BJ (cell line): ENCODE measurements at regions not wholly inside any gene's neighbourhood (a gene's known extent, or its start where the extent isn't known, plus 50 kb on each side); places are given as distances from the start of the nearest gene placed in this dataset.
A peak's percentile ranks its signal among the peaks of the same experiment; 100 is the strongest.

Experiments
- CTCF ChIA-PET: fragments of 350-600 bp; formaldehyde crosslinking; extraction: SDS; loops from one replicate; lab custom pipeline; 2021; ENCODE audit warnings: antibody characterized with exemption, inconsistent platforms; lab: Yijun Ruan, JAX
- POLR2A ChIA-PET: fragments of 300-600 bp; sonication (Branson Sonifier 250); formaldehyde crosslinking; extraction: SDS; loops from one replicate; lab custom pipeline; 2021; ENCODE audit warnings: antibody characterized with exemption; lab: Charles Lee
- DNase-seq: peaks from one replicate; pipeline ENCODE4 v3.0.0-alpha.2; 2011; ENCODE audit warnings: low read depth
- H3K27me3 ChIP-seq: 2 replicates; pipeline ENCODE4 v1.6.0; 2011; ENCODE audit warnings: low read length; ENCODE audit not compliant: control insufficient read depth, insufficient read depth
- H3K36me3 ChIP-seq: 2 replicates; pipeline ENCODE4 v1.5.1; 2011; ENCODE audit warnings: low read length; ENCODE audit not compliant: control insufficient read depth, insufficient read depth
- H3K4me3 ChIP-seq: 2 replicates; pipeline ENCODE4 v1.5.1; 2011; ENCODE audit warnings: low read depth, mild to moderate bottlenecking, control low read depth, low read length
- TF ChIP-seq, protein P1 (sequence below): IDR thresholded peaks from 2 replicates; pipeline ENCODE4 v1.5.1; 2011; ENCODE audit warnings: low read depth, mild to moderate bottlenecking, control low read depth, inconsistent platforms, low read length, moderate library complexity; ENCODE audit not compliant: insufficient read depth

- Histone ChIP-seq H3K27me3 (no peaks in the 10 kb centered on the region), H3K36me3 (no peaks in the 10 kb centered on the region), H3K4me3 (no peak overlapping the region)
- ChIA-PET CTCF (no interaction called here), POLR2A (no interaction called here)
- TF ChIP-seq, protein P1, sequence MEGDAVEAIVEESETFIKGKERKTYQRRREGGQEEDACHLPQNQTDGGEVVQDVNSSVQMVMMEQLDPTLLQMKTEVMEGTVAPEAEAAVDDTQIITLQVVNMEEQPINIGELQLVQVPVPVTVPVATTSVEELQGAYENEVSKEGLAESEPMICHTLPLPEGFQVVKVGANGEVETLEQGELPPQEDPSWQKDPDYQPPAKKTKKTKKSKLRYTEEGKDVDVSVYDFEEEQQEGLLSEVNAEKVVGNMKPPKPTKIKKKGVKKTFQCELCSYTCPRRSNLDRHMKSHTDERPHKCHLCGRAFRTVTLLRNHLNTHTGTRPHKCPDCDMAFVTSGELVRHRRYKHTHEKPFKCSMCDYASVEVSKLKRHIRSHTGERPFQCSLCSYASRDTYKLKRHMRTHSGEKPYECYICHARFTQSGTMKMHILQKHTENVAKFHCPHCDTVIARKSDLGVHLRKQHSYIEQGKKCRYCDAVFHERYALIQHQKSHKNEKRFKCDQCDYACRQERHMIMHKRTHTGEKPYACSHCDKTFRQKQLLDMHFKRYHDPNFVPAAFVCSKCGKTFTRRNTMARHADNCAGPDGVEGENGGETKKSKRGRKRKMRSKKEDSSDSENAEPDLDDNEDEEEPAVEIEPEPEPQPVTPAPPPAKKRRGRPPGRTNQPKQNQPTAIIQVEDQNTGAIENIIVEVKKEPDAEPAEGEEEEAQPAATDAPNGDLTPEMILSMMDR = no peak
- DNase-seq = no peak
Measured at GRCh38 chrX:120768681-120769080, 107.0 kb downstream of the CT47B1 start.

GRCh38 chrX:120768254-120768653 is 107.4 kb downstream of the CT47B1 start:
- Histone ChIP-seq H3K27me3 (no peaks in the 10 kb centered on the region), H3K36me3 (no peaks in the 10 kb centered on the region), H3K4me3 (no peak overlapping the region)
- ChIA-PET POLR2A (no interaction called here), CTCF (interaction anchor here (0.8 kb wide), 1 partner anchor 233 kb away, joined by 3 read pairs; no protein-coding TSS in a partner anchor)
- TF ChIP-seq, protein P1 = no peak
- DNase-seq = no peak

DNA sequence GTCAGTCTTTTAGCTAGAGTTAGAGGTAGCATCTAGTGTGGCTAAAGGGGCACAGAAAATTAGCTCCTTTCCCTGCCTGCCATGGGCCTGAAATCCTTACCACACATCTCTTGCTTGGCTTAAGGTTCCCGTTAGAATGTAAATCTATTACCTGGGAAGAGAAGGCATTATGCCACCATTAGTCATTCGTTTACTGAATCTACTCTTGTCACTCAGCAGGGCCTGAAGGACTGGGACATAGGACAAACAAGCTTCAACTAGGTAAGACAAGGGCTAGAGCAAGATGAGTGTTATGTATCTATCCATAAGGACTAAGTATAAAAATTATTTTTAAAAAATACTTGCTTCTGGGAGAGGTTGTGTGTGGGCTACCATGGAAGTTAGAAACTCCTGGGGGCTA is 112.4 kb downstream of the CT47B1 start:
- DNase-seq = no peak
- H3K36me3 ChIP-seq = no peaks in the 10 kb centered on the region
- TF ChIP-seq, protein P1 = no peak
- POLR2A ChIA-PET = no interaction called here
- no peak overlapping the region for H3K4me3 ChIP-seq
- CTCF ChIA-PET = no interaction called here
- no peaks in the 10 kb centered on the region for H3K27me3 ChIP-seq

DNA sequence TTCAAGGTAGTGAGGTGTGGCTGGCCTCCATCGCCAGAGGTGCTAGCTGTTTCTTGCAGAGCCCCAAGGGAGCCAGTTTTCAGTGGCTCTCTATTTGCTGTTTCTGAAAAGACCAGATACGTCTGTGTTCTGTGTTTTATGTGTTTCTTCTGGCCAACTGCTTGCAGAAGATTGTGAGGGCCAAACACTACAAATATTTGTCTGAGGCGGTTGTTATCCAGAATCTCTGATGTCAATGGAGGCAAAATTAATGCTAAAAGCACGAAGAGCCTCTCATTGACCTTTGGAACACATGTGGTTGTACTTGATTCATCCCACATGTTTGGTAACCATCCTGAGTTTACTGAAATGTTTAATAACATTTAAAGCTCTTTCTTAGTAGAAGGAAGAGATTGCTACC is 113.9 kb downstream of the CT47B1 start:
- TF ChIP-seq, protein P1 = no peak
- DNase-seq = peak; percentile 93
- POLR2A ChIA-PET = interaction anchor here (0.5 kb wide), 2 partner anchors 27 to 261 kb away, joined by 3 to 5 read pairs; no protein-coding TSS in a partner anchor
- no peaks in the 10 kb centered on the region for H3K36me3 ChIP-seq
- CTCF ChIA-PET = no interaction called here
- H3K4me3 ChIP-seq = no peak overlapping the region
- no peaks in the 10 kb centered on the region for H3K27me3 ChIP-seq

DNA sequence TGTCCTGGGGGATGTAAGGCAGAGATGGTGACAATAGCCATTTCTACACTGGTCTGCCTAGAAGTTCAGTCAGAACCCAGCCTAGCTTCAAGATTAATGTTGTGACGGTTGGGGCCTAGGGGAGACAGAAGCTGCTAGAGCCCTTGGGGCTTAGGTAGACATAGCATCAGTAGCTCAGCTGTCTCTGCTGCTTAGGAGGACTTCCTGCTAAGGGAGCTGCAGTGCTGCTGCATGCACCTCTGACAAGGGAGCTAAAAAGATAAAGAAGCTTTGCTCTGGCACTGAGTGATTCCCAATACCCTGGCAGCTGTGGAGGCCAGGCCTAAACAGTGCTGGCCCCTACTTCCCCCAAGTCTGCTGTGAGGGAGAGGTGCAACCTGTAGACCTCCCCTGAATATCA is 116.0 kb downstream of the CT47B1 start:
- no peak for DNase-seq
- no peaks in the 10 kb centered on the region for H3K27me3 ChIP-seq
- POLR2A ChIA-PET = no interaction called here
- TF ChIP-seq, protein P1 = no peak
- no peak overlapping the region for H3K4me3 ChIP-seq
- H3K36me3 ChIP-seq = no peaks in the 10 kb centered on the region
- CTCF ChIA-PET = no interaction called here
